ENCODE measurements at regions not wholly inside any gene's neighbourhood (a gene's known extent, or its start where the extent isn't known, plus 50 kb on each side); places are given as distances from the start of the nearest gene placed in this dataset.

GRCh38 chr13:107295416-107296140 lies 727.6 kb upstream of the ARGLU1 start:
- Mint-ChIP-seq H3K4me1 (ENCODE audit: low read depth) (no peaks in the 10 kb centered on the region), H3K27ac (no peak overlapping the region), H3K4me3 (no peak overlapping the region), H3K27me3 (ENCODE audit: low read depth) (no peaks in the 10 kb centered on the region), H3K9me3 (peaks cover 9% of the 10 kb centered on the region), H3K36me3 (ENCODE audit: low read depth) (no peaks in the 10 kb centered on the region)

GRCh38 chr13:107293924-107294323 lies 726.0 kb upstream of the ARGLU1 start:
- Mint-ChIP-seq H3K36me3 (ENCODE audit: low read depth) (no peaks in the 10 kb centered on the region), H3K27ac (no peak overlapping the region), H3K9me3 (peaks cover 12% of the 10 kb centered on the region), H3K27me3 (ENCODE audit: low read depth) (no peaks in the 10 kb centered on the region), H3K4me1 (ENCODE audit: low read depth) (no peaks in the 10 kb centered on the region), H3K4me3 (no peak overlapping the region)

DNA sequence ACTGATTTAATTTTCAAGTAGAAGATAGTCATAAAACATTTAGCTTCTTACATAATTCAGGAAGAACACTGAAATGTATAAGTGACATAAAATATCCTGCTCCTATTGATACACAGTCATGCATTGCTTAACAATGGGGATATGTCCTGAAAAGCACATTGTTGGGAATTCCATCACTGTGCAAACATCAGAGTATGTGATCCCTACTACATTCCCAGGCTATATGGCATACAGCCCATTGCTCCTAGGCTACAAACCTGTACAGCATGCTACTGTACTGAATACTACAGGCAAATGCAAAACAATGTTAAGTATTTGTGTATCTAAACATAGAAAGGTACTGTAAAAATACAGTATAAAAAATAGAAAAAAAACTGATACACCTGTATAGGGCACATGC lies 723.9 kb upstream of the ARGLU1 start:
- H3K36me3 Mint-ChIP-seq (ENCODE audit: low read depth): no peaks in the 10 kb centered on the region
- H3K27me3 Mint-ChIP-seq (ENCODE audit: low read depth): no peaks in the 10 kb centered on the region
- H3K4me3 Mint-ChIP-seq: no peak overlapping the region
- peaks cover 11% of the 10 kb centered on the region for H3K9me3 Mint-ChIP-seq
- H3K27ac Mint-ChIP-seq: no peak overlapping the region
- H3K4me1 Mint-ChIP-seq (ENCODE audit: low read depth): no peaks in the 10 kb centered on the region

DNA sequence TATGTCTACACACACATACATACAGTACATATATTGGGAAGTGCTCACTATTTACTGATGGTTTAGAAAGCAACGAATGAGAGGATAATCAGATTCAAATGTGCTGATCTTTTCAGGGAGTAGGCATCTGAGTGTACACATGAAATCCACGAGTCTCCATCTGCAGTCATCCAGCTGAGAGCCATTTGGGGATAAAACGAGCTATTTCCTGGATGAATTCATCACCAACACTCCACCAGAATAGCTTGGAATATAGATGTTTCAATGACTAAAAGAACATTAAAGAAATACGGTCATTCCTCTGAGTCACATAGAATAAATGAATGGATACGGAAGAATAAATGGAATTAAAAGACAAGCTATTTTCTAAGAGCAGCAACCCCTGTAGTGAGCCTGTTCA lies 721.6 kb upstream of the ARGLU1 start:
- no peaks in the 10 kb centered on the region for H3K27me3 Mint-ChIP-seq (ENCODE audit: low read depth)
- H3K36me3 Mint-ChIP-seq (ENCODE audit: low read depth): no peaks in the 10 kb centered on the region
- no peak overlapping the region for H3K4me3 Mint-ChIP-seq
- no peak overlapping the region for H3K27ac Mint-ChIP-seq
- peaks cover 5% of the 10 kb centered on the region for H3K9me3 Mint-ChIP-seq
- no peaks in the 10 kb centered on the region for H3K4me1 Mint-ChIP-seq (ENCODE audit: low read depth)

- no peak overlapping the region for H3K27ac Mint-ChIP-seq
- no peaks in the 10 kb centered on the region for H3K36me3 Mint-ChIP-seq (ENCODE audit: low read depth)
- no peaks in the 10 kb centered on the region for H3K4me1 Mint-ChIP-seq (ENCODE audit: low read depth)
- no peak overlapping the region for H3K4me3 Mint-ChIP-seq
- peaks cover 10% of the 10 kb centered on the region for H3K9me3 Mint-ChIP-seq
- H3K27me3 Mint-ChIP-seq (ENCODE audit: low read depth): no peaks in the 10 kb centered on the region
Measured at GRCh38 chr13:107284173-107284572, 716.2 kb upstream of the ARGLU1 start.

- Mint-ChIP-seq H3K4me3 (no peak overlapping the region), H3K27ac (no peak overlapping the region), H3K4me1 (ENCODE audit: low read depth) (no peaks in the 10 kb centered on the region), H3K36me3 (ENCODE audit: low read depth) (no peaks in the 10 kb centered on the region), H3K9me3 (peaks cover 6% of the 10 kb centered on the region), H3K27me3 (ENCODE audit: low read depth) (no peaks in the 10 kb centered on the region)
Measured at GRCh38 chr13:107277911-107278310, 710.0 kb upstream of the ARGLU1 start.

GRCh38 chr13:107276936-107277335 lies 709.0 kb upstream of the ARGLU1 start:
- no peaks in the 10 kb centered on the region for H3K27me3 Mint-ChIP-seq (ENCODE audit: low read depth)
- no peak overlapping the region for H3K4me3 Mint-ChIP-seq
- H3K27ac Mint-ChIP-seq: no peak overlapping the region
- no peaks in the 10 kb centered on the region for H3K36me3 Mint-ChIP-seq (ENCODE audit: low read depth)
- H3K9me3 Mint-ChIP-seq: peaks cover 6% of the 10 kb centered on the region
- no peaks in the 10 kb centered on the region for H3K4me1 Mint-ChIP-seq (ENCODE audit: low read depth)

- Mint-ChIP-seq H3K27me3 (ENCODE audit: low read depth) (no peaks in the 10 kb centered on the region), H3K27ac (no peak overlapping the region), H3K4me3 (no peak overlapping the region), H3K9me3 (peaks cover 6% of the 10 kb centered on the region), H3K36me3 (ENCODE audit: low read depth) (no peaks in the 10 kb centered on the region), H3K4me1 (ENCODE audit: low read depth) (no peaks in the 10 kb centered on the region)
Measured at GRCh38 chr13:107275945-107276614, 708.1 kb upstream of the ARGLU1 start.

DNA sequence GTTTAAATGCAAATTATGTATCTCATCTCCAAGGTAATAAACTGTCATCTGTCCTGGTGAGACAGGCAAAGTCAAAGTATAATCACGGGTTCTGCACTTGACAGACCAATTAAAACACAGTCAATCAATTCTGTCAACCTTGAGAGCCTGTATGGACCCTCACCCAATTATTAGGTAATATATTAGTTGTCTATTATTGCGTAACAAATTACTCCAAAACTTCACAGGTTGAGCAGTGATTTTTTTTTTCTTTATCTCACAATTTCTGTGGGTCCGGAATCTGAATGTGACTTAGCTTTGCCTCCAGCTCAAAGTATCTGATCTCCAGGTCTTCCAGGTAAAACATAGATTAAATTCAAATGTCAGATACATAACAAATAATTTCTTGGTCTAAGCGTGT lies 707.4 kb upstream of the ARGLU1 start:
- H3K9me3 Mint-ChIP-seq: peaks cover 6% of the 10 kb centered on the region
- H3K4me1 Mint-ChIP-seq (ENCODE audit: low read depth): no peaks in the 10 kb centered on the region
- no peak overlapping the region for H3K27ac Mint-ChIP-seq
- no peaks in the 10 kb centered on the region for H3K36me3 Mint-ChIP-seq (ENCODE audit: low read depth)
- no peaks in the 10 kb centered on the region for H3K27me3 Mint-ChIP-seq (ENCODE audit: low read depth)
- H3K4me3 Mint-ChIP-seq: no peak overlapping the region

DNA sequence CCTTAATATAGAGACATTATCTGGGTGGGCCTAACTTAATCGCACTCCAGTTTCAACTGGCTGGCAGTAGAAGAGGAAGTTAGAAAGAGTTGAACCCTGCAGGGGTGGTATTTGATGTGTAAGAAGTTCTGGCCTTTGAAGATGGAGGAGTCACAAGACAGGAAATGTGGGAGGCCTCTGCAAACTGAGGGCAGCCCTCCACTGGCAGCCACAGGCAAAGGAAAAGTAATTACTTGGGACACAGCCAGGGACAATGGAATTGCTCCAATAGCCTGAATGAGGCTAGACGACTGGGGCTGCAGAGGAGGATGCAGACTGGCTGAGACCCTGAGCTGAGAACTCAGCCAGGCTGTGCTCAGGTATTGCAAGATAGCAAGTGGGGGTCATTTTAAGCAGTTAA lies 703.3 kb upstream of the ARGLU1 start:
- H3K27me3 Mint-ChIP-seq (ENCODE audit: low read depth): no peaks in the 10 kb centered on the region
- peaks cover 4% of the 10 kb centered on the region for H3K9me3 Mint-ChIP-seq
- no peak overlapping the region for H3K27ac Mint-ChIP-seq
- no peak overlapping the region for H3K4me3 Mint-ChIP-seq
- H3K36me3 Mint-ChIP-seq (ENCODE audit: low read depth): no peaks in the 10 kb centered on the region
- H3K4me1 Mint-ChIP-seq (ENCODE audit: low read depth): no peaks in the 10 kb centered on the region

- peaks cover 4% of the 10 kb centered on the region for H3K9me3 Mint-ChIP-seq
- no peak overlapping the region for H3K27ac Mint-ChIP-seq
- no peaks in the 10 kb centered on the region for H3K27me3 Mint-ChIP-seq (ENCODE audit: low read depth)
- no peaks in the 10 kb centered on the region for H3K4me1 Mint-ChIP-seq (ENCODE audit: low read depth)
- H3K36me3 Mint-ChIP-seq (ENCODE audit: low read depth): no peaks in the 10 kb centered on the region
- no peak overlapping the region for H3K4me3 Mint-ChIP-seq
Measured at GRCh38 chr13:107266657-107267056, 698.7 kb upstream of the ARGLU1 start.

- H3K27me3 Mint-ChIP-seq (ENCODE audit: low read depth): no peaks in the 10 kb centered on the region
- H3K27ac Mint-ChIP-seq: no peak overlapping the region
- no peaks in the 10 kb centered on the region for H3K4me1 Mint-ChIP-seq (ENCODE audit: low read depth)
- no peak overlapping the region for H3K4me3 Mint-ChIP-seq
- H3K36me3 Mint-ChIP-seq (ENCODE audit: low read depth): no peaks in the 10 kb centered on the region
- no peaks in the 10 kb centered on the region for H3K9me3 Mint-ChIP-seq
Measured at GRCh38 chr13:107258599-107259187, 690.8 kb upstream of the ARGLU1 start.

DNA sequence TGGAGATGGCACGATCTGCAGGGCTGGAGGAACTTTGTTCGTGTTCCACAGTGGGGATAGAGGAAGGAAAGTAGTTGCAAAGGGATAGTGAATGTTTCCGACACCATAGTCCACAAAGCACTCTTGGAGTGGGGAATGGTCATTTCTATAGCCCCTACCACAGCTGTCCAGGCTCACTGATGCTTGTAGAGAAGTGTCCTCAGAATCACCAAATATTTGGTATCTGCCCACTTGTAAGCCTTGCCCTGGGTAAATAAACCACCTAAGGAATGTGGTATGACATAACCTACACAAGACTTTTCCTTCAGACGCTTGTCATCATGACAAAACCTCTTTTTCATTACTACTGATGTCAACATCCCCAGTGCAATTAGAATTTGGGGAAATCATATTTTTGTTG lies 686.5 kb upstream of the ARGLU1 start:
- H3K27me3 Mint-ChIP-seq (ENCODE audit: low read depth): no peaks in the 10 kb centered on the region
- no peak overlapping the region for H3K27ac Mint-ChIP-seq
- no peaks in the 10 kb centered on the region for H3K36me3 Mint-ChIP-seq (ENCODE audit: low read depth)
- no peaks in the 10 kb centered on the region for H3K9me3 Mint-ChIP-seq
- no peaks in the 10 kb centered on the region for H3K4me1 Mint-ChIP-seq (ENCODE audit: low read depth)
- no peak overlapping the region for H3K4me3 Mint-ChIP-seq

DNA sequence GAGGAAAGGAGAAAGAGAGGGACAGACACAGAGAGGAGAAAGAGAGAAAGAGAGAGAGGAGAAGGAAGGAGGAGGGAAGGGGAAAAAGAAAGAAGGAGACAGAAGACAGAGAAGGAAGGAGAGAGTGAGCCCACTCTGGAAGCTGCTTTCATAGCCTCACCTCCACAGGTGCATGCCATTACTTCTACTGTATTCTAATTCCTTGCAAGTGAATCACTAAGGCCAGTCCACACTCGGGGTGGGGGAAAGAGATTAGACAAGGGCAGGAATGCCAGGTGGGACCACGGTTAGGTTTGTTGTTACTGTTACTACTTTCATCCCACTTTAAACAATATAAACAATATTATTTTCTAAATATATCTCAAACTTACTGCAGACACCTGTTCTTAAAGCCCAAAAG lies 684.5 kb upstream of the ARGLU1 start:
- H3K36me3 Mint-ChIP-seq (ENCODE audit: low read depth): no peaks in the 10 kb centered on the region
- H3K27ac Mint-ChIP-seq: no peak overlapping the region
- no peaks in the 10 kb centered on the region for H3K27me3 Mint-ChIP-seq (ENCODE audit: low read depth)
- H3K9me3 Mint-ChIP-seq: no peaks in the 10 kb centered on the region
- no peaks in the 10 kb centered on the region for H3K4me1 Mint-ChIP-seq (ENCODE audit: low read depth)
- no peak overlapping the region for H3K4me3 Mint-ChIP-seq

DNA sequence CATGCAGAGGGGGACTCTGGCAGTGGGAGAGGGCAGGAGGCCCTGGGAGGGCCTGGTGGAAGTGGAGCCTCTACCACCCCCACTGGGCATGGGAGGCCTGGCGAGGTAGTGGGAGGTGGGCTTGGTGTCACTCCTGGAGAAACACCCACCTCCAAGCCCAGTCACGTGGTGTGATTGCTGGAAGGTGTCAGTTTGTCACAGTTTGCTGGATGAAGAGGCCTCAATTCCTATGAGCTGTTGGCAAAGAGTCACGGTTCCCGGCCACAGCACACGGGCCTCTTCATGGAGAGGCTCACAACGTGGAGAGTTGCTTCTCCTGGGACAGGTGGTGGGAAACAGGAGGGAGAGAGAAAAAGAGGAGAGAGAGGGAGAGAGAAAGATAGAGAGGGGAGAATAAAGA lies 684.1 kb upstream of the ARGLU1 start:
- Mint-ChIP-seq H3K27ac (no peak overlapping the region), H3K27me3 (ENCODE audit: low read depth) (no peaks in the 10 kb centered on the region), H3K36me3 (ENCODE audit: low read depth) (no peaks in the 10 kb centered on the region), H3K9me3 (no peaks in the 10 kb centered on the region), H3K4me3 (no peak overlapping the region), H3K4me1 (ENCODE audit: low read depth) (no peaks in the 10 kb centered on the region)

Measured in T-helper 1 cell treated with Interleukin-12 subunit alpha and Interleukin-12 subunit beta and Interleukin-4 antibody, amounts not matched to agents 30 μg/mL and 1 μg/mL, for 36 hours (primary cell).